GM21526 (cell line): ENCODE measurements at regions not wholly inside any gene's neighbourhood (a gene's known extent, or its start where the extent isn't known, plus 50 kb on each side); places are given as distances from the start of the nearest gene placed in this dataset.
"Not testable (repeated sequence)": the region's sequence is repeated elsewhere in the genome, so short reads cannot be mapped to it uniquely, and the experiment has no call there.

Source experiments
- ATAC-seq: cut with Tn5 transposase; IDR thresholded peaks from one replicate; pipeline ENCODE4 v1.9.1; 2021; ENCODE audit warnings: moderate library complexity; ENCODE audit not compliant: unreplicated experiment, low FRiP score

GRCh38 chr9:3773362-3774060 is 247.7 kb upstream of the RFX3 start:
- no peak for ATAC-seq

DNA sequence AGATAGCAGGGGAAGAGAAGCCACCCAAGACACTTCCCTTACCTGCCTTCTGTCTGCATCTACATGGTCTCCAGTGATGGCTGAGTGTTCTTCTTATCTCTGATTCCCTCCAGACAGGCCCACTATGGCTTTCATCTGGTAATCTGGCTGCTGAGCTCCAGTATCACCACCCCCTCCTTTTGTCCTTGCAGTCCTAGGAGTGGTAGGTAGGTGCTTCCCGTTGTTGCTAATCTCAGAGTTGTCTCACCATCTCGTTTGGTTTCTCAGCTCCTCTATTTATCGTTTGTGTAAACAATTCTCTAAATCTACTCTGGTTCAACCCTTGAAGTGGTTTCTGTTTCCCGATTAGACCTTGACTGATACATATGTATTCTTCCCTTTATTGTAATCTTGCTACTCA is 243.8 kb upstream of the RFX3 start:
- ATAC-seq = no peak

DNA sequence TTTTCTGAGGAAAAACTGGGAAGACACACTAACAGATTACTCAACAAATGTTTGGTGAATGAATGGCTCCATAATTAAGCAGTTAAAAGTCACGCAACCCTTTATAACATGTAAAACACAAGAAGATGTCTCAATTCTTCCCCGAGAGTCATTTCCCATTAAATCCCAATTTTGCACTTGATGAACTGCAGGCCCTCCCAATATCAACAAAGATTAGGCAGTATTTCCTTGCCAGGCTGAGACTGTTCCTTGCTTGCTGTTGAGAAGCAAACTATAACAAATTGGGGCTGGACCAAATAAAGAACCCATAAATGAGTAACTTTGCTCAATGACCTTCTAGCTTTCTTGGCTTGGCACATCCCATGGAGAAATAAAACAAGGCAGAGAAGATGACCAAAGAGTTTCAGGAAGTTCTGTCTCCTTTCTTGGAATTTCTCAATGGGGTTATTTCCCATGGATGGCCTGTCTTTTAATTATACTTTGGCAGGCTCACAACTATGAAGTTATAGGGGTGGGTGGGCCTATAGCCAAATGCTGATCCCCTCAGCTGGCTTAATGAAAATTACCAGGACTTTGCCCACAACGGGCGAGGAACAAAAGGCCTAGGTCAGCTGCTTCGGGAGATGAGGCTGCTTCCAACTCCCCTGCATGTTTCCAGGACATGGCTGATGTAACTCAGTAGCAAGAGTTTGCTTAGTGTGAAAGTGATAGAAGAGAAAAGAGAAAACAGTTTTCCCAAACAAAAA is 243.1 kb upstream of the RFX3 start:
- ATAC-seq = no peak

DNA sequence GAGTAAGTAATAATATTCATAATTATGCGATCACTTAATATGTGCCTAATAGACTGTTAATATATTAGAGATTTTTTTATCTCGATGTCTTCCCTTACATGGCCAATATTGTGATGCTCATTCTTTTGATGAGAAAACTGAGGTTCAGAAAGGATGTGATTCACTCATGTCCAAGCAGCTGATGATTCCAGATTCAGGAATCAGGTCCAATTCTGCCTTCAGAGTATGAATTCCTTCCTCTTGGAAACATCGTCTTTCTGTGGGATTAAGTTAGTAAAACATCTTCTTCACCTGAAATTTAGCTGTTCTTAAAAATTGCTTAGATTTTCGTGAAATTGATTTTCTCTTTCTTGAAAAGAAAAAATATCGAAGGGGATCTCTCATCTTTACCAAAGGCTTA is 242.5 kb upstream of the RFX3 start:
- no peak for ATAC-seq

- no peak for ATAC-seq
Observed at GRCh38 chr9:3762076-3762475, 236.3 kb upstream of the RFX3 start.

DNA sequence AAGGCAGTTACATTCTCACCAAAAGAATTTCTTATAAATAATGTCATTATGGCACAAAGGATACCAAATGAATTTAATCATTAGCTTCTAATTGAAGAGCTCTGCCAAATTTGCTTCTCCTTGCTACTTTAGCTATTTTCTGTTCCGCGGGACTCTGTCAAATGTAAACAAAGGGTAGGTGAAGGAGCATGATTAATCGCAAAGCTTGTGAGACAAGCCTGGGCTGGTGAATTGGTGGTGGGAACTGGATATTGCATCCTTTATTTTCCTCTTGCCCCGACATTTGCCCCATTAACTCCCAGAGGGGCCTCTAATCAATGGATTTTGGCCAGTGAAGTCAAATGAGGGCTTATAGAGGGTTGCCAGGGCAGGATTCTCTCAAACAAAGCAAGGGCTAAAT is 234.2 kb upstream of the RFX3 start:
- ATAC-seq = no peak

GRCh38 chr9:3758816-3759576 is 233.2 kb upstream of the RFX3 start:
- ATAC-seq = no peak

GRCh38 chr9:3756071-3756470 is 230.3 kb upstream of the RFX3 start:
- ATAC-seq = no peak

- ATAC-seq = no peak
Observed at GRCh38 chr9:3751125-3751758, 225.4 kb upstream of the RFX3 start.

DNA sequence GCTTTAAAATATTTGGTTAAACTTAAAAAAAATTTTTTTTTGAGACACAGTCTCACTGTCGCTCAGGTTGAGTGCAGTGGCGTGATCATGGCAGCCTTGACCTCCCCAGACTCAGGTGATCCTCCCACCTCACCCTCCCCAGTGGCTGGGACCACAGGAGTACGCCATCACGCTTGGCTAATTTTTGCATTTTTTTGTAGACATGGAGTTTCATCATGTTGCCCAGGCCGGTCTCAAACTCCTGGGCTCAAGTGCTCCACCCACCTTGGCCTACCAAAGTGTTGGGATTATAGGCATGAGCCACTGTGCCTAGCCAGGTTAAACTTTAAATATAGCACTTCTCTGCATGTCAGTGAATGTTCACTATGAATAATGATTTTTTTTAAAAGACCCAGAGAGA is 224.5 kb upstream of the RFX3 start:
- ATAC-seq = no peak

- no peak for ATAC-seq
Observed at GRCh38 chr9:3746296-3747275, 220.8 kb upstream of the RFX3 start.

- no peak for ATAC-seq
Observed at GRCh38 chr9:3743901-3744413, 218.2 kb upstream of the RFX3 start.

DNA sequence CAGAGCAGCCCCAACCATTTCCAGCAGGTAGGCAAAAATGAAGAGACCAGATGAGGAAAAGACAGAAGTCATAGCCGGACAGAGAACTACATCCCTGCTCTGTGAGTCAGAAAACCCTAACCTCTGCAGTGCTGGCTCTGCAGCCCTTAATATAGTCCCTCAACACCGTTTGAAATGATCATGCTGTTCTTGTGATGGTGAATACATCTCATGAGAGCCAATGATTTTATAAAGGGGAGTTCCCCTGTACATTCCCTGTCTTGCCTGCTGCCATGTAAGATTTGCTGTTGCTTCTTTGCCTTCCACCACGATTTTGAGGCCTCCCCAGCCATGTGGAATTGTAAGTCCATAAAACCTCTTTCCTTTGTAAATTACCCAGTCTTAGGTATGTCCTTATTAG is 216.8 kb upstream of the RFX3 start:
- no peak for ATAC-seq

DNA sequence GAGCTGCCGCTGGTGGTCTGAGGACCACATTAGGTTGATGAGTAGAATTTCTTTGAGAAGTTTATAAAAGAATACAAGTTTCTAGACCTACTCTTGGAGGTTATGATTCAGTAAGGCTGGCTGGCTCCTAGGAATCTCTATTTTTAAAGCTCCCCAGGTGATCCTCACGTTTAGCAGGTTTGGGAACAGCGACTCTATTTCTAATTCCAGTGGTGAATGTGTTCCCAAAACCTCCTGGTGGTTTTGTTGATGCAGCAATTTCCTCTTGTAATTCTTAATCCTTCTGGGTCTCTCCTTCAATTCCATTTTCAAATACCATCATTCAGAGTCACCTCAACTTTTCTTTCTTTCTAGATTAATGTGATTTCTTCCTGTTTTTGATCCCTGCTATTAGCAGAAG is 215.9 kb upstream of the RFX3 start:
- ATAC-seq = no peak

DNA sequence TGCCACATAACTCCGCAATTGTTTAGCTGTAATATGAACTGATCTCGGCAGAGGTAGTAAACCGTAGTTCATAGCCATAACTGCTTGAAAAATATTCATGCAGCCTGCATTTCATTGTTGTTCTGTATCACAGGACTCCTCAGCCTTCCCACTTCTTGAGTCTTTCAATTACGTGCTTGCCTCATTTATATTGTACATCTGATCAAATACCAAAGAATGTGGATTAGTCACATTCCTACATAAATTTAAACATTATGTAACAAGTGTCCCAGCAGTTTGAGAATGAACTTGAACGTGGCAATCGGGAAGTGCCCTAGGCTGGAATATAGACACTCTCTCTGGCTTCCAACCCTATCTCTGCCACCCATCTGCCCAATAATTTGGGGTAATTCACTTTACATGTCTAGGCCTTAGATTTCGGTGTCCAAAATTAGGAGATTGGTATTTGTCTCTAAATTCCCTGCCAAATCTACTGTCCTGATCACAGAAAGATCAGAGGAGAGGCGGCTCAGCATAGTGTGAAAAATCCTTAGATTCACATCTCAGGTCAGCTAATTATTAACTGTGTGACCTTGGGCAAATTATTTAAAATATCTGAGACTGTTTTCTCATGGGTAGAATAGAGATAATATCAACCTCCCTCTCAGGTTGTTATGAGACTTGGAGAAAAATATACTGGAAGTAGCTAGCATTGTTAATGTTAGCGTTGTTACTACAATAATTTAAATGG is 215.1 kb upstream of the RFX3 start:
- no peak for ATAC-seq

DNA sequence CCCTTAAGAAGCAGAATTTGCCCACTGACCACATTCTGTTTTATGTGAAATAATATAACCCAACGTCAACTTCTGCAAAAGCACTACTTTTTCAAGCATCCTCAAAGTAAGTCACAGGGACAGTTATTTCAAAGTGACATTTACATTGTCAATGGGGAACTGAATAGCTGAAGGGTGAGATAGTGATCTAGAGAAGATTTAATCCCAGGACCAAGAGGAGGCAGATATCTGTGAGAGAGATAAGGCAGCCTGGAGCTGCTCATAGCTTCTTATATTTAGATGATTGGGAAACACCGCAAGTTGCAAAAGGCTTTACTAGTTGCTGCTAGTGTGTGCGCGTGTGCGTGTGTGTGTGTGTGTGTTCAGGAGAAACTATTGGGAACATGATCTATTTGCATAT is 210.4 kb upstream of the RFX3 start:
- no peak for ATAC-seq

- no peak for ATAC-seq
Observed at GRCh38 chr9:3735251-3735650, 209.4 kb upstream of the RFX3 start.

- not testable (repeated sequence) for ATAC-seq
Observed at GRCh38 chr9:3733527-3734262, 207.9 kb upstream of the RFX3 start.
